ENCODE measurements at regions not wholly inside any gene's neighbourhood (a gene's known extent, or its start where the extent isn't known, plus 50 kb on each side); places are given as distances from the start of the nearest gene placed in this dataset.
A peak's percentile ranks its signal among the peaks of the same experiment; 100 is the strongest.
"Not testable (repeated sequence)": the region's sequence is repeated elsewhere in the genome, so short reads cannot be mapped to it uniquely, and the experiment has no call there.

- intact Hi-C loops (cut with DNase I): no loop called here
- no peaks in the 10 kb centered on the region for H3K27me3 ChIP-seq
- ATAC-seq (no peak), DNase-seq (no peak)
- H3K4me3 ChIP-seq: no peak overlapping the region
- no peak for TF ChIP-seq CTCF (IDR thresholded peaks at IDR 0.05)
- no peak overlapping the region for H3K27ac ChIP-seq
- H3K9me3 ChIP-seq: no peaks in the 10 kb centered on the region
- peaks cover 0 to 13% of the 10 kb centered on the region in 2 donors for H3K4me1 ChIP-seq
- H3K36me3 ChIP-seq: no peaks in the 10 kb centered on the region
These were observed 483.3 kb downstream of the TFAP2B start for GRCh38 chr6:51301962-51302361.

- peak overlapping the region in 1 of 2 donors; percentile 73 for H3K27ac ChIP-seq
- TF ChIP-seq CTCF (IDR thresholded peaks at IDR 0.05): no peak
- DNase-seq (no peak), ATAC-seq (no peak)
- no peak overlapping the region for H3K4me3 ChIP-seq
- peaks cover 0 to 13% of the 10 kb centered on the region in 2 donors for H3K4me1 ChIP-seq
- no peaks in the 10 kb centered on the region for H3K9me3 ChIP-seq
- no peaks in the 10 kb centered on the region for H3K36me3 ChIP-seq
- intact Hi-C loops (cut with DNase I): no loop called here
- no peaks in the 10 kb centered on the region for H3K27me3 ChIP-seq
These were observed 483.8 kb downstream of the TFAP2B start for GRCh38 chr6:51302431-51302830.

- no peak for ATAC-seq
- no peaks in the 10 kb centered on the region for H3K9me3 ChIP-seq
- TF ChIP-seq CTCF (IDR thresholded peaks at IDR 0.05): no peak
- H3K36me3 ChIP-seq: no peaks in the 10 kb centered on the region
- intact Hi-C loops (cut with DNase I): no loop called here
- H3K27me3 ChIP-seq: no peaks in the 10 kb centered on the region
- peak overlapping the region in 1 of 2 donors; percentile 73 for H3K27ac ChIP-seq
- H3K4me3 ChIP-seq: no peak overlapping the region
- no peak for DNase-seq
- peaks cover 0 to 13% of the 10 kb centered on the region in 2 donors for H3K4me1 ChIP-seq
These were observed 484.7 kb downstream of the TFAP2B start for GRCh38 chr6:51303338-51303737.

- ATAC-seq (no peak), DNase-seq (no peak)
- intact Hi-C loops (cut with DNase I): no loop called here
- TF ChIP-seq CTCF (IDR thresholded peaks at IDR 0.05): no peak
- no peaks in the 10 kb centered on the region for H3K9me3 ChIP-seq
- no peaks in the 10 kb centered on the region for H3K4me1 ChIP-seq
- H3K27me3 ChIP-seq: no peaks in the 10 kb centered on the region
- no peak overlapping the region for H3K4me3 ChIP-seq
- H3K27ac ChIP-seq: no peak overlapping the region
- H3K36me3 ChIP-seq: no peaks in the 10 kb centered on the region
These were observed 496.3 kb downstream of the TFAP2B start for GRCh38 chr6:51314965-51315364.

GRCh38 chr6:51318674-51319073, 500.0 kb downstream of the TFAP2B start:
- intact Hi-C loops (cut with DNase I): no loop called here
- H3K9me3 ChIP-seq: no peaks in the 10 kb centered on the region
- no peak overlapping the region for H3K4me3 ChIP-seq
- peak in 1 of 4 donors; percentile 12 for DNase-seq
- no peaks in the 10 kb centered on the region for H3K36me3 ChIP-seq
- H3K27ac ChIP-seq: no peak overlapping the region
- no peaks in the 10 kb centered on the region for H3K27me3 ChIP-seq
- TF ChIP-seq CTCF (IDR thresholded peaks at IDR 0.05): no peak
- no peaks in the 10 kb centered on the region for H3K4me1 ChIP-seq
- ATAC-seq: no peak

GRCh38 chr6:51321477-51321876, 502.8 kb downstream of the TFAP2B start:
- intact Hi-C loops (cut with DNase I); H3K27ac ChIP-seq; H3K9me3 ChIP-seq; ATAC-seq; H3K4me3 ChIP-seq; H3K4me1 ChIP-seq; H3K36me3 ChIP-seq; DNase-seq; H3K27me3 ChIP-seq: not testable (repeated sequence)

All from left lung (tissue), 4 donors.